ENCODE measurements at regions not wholly inside any gene's neighbourhood (a gene's known extent, or its start where the extent isn't known, plus 50 kb on each side); places are given as distances from the start of the nearest gene placed in this dataset.

DNA sequence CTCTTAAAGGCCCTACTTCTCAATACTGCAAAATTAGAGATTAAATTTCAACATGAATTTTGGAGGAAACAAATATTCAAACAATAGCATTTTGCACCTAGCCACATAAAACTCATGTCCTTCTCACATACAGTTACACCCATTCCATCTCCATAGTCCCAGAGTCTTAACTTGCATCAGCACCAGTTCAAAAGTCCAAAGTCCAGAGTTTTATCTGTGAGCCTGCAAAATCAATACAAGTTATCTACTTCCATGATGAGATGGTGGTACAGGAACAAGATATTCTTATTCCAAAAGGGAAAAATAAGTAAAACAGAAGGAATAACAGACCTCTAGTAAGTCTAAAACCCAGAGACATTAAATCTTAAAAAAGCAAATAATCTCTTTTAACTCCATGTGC is 686.0 kb upstream of the ADGRL4 start:
- DNase-seq (ENCODE audit: low spot score): no peak

DNA sequence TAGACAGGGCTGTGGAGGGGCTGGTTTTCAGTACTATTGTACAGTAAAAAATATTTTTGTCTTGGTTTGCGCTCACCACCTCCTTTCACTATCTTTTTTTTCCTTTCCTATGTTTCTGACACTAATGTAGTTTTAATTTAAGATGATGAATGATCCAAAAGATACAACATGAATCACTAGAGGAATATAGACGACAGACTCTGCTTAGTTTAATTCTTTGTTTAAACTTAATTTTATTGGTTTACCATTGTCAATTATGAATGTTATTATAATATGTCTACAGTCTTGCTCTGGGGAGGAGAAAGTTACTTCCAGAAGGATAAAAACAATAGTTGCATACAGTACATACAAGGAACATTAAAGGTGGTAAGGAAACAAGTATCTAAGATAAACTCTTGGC is 682.4 kb upstream of the ADGRL4 start:
- DNase-seq (ENCODE audit: low spot score): no peak

DNA sequence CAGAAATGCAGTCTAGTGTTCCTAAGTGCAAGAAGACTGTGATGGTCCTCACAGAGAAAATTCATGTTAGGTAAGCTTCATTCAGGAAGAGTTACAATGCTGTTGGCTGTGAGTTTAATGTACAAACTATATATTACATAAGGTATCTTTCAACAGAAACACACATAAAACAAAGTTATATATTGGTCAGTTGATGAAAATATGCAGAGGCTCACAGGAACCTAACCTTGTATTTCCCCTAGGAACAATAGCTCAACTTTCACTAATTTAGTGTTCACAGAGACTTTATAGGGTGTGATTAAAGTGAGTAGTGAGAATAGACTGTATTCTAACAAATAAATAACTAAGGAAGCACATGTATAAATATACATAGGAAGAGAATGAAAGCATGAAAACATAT is 676.9 kb upstream of the ADGRL4 start:
- DNase-seq (ENCODE audit: low spot score): no peak

DNA sequence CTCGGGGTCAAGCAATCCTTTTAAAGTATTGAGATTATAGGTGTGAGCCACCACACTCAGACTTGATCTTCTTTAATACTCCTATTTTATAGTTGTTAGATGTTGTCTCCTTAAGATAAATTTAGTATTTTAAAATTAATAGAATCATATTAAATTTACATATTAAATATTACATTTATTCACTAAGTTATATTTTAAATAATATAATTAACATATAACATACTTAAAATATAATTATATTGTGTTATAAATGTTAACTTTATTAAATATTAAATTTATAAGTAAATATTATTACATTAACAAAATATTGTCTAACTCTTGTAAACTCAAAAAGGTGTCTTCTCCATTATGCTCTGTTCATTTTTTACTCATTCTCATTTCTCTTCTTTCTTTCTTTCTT is 675.9 kb upstream of the ADGRL4 start:
- DNase-seq (ENCODE audit: low spot score): no peak

DNA sequence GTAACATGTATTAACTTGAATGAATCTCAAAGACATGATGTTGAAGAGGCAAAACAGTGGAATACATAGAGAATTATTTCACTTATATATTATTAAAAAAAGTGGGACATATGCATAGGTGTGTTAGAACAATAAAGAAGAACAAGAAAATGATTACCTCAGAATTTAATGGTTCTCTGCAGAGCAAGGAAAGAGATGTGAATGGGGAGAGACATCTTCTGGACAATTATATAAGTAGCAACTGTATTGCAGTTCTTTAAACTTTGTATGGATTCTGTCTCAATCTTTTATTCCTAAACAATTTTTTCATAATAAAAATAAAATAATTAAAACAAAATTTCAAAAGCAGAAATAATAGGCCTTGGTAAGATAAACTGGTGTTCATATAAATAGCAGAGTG is 674.9 kb upstream of the ADGRL4 start:
- no peak for DNase-seq (ENCODE audit: low spot score)

DNA sequence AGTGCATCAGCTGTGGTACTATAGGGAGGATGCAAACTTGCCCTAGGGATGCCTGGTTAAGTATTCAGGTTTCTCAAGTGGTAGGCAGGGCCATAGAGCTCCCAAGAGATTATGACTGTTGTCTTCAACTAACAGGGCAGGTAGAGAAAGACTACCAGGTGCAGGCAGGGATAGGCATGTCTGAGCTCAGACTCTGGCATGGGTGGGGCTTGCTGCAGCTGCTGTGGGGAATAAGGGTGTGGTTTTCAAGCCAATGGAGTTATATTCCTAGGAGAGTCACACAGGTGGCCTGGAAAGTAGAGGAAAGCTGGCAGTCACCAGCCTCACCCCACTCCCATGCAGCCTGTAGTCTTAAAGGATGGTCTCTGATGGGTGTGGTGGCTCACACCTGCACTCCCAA is 673.4 kb upstream of the ADGRL4 start:
- DNase-seq (ENCODE audit: low spot score): no peak

DNA sequence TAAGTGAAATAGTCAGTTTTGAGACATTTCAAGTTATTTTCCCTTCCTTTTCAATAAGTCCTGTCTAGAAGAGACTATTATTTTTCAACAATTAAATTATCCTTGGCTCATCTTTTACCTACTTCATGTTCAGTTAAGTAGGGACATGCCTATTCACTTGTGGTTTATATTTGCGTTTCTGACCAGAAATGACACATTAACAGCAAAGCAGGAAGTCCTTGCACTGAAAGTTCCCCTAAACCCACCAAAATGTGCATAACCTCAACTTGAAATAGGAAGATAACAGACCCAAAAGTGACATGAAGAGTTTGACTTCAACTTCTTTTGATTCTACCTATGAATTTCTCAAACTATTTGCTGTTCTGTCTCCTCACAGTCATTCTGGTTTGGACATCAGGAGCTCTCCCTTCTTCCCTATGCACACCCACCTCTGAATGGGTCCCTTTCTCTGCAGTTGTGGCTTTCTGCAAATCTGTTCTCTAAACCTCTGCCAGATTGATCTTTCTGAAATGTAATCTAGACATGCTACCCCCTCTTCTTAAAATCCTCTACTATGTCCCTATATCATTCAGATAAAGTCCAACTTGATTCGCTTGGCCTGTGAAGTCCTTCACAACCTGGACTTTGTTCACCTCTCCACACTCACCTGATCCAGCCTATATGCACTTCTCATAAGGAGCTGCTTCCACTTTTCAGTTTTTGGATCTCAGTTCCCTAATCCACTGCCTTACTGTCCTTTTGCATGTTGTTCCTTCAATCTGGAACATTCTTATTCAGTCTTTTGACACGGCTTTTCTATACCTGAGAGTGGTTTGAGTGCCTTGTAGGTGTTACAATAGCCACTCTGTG is 661.5 kb upstream of the ADGRL4 start:
- no peak for DNase-seq (ENCODE audit: low spot score)

DNA sequence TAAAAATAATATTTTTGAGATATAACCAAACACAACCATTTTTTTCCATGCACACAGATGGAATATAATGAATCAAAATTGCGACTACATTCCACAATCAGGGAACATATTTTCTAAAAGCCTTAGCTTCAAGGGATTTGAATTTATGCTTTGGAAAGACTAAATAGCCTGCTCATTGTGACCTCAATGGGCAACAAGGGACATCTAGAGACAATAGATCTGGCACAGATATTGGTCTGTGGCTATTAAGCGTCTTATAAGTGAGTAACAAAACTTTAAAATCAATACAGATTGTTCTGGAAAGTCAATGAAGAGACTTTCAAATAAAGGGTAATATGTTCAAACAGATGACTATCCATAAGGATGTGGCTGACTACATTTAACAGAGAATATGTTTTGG is 660.6 kb upstream of the ADGRL4 start:
- no peak for DNase-seq (ENCODE audit: low spot score)

DNA sequence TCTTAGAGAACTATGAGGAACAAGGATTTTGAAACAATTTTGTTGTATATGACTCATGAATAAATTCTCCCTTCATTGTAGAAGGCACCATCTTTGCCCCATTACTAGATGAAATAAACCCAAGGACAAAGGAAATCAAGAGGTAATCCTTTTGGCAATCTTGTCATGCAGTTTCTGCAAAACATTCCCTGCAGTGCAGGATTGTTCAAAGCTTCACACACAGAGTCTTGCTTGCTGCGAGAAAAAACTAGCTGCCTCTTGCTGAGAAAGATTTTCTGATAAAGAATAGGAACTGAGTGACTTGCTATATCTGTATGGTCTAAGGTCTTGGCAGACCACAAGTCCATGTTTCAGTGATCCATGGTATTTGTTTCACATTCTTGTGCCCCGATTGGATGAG is 657.4 kb upstream of the ADGRL4 start:
- DNase-seq (ENCODE audit: low spot score): no peak

DNA sequence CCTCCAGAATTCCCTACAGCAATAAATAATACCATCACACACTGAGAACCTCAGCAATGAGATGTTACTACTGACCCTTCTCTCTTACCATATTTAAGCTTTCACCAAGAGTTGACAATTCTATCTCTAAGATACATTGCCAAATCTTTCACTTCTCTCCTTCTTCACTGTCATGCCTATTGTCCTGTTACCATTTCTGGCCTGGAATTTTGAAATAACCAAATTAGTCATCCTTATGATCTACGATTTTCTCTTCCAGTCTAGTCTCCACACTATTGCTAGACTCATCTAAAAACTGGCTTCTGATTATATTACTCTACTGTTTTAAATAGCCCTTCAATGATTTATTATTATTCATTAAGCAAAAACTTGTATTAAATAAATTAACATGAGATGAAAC is 656.1 kb upstream of the ADGRL4 start:
- DNase-seq (ENCODE audit: low spot score): no peak

DNA sequence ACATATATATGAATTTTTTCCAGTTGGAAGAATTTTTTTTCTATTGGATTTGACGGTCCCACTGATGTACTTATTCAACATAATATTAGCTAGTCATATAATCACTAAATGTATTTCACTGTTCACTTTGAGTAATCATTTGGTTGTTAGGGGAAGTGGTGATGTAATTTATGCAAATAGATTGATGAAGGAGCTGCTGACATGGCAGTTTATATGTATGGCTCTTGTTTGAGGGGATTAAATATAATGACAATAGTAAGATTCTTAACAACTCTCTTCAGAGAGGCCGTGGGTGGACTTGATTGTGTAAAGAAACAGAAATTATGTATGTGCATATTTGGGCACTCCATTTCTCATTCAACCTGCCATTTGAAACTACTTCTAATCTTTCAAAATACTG is 653.6 kb upstream of the ADGRL4 start:
- DNase-seq (ENCODE audit: low spot score): no peak

DNA sequence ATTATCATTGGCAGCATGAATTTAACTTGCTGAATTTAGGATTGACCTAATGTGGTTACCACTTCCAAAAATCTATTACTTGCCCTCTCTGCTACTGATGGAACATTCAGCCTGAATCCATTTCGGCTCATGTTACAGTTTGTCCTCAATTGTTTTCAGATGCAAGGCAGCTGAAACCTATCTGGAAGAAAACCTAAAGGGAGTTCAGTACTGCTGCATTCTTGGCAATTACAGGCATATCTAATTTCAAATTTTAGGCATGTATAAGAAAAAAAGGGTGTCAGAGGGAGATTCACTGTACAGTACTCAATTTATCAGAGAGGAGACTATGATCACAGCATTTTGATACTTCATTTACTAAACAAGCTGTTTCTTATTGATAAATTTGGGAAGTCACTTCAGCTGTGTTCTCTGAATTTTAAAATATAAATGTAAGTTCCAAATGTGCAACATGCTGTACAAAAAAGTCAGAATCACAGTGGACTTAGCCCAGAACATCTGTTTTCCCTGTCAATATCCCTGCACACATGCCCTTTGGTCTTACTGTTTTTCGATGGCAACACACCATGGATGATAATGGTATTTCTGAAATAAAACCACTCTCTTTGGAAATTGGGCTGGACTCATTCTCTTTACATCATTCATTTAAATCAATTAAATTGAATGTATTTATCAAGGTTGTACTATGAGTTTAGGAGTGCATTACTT is 651.6 kb upstream of the ADGRL4 start:
- no peak for DNase-seq (ENCODE audit: low spot score)

DNA sequence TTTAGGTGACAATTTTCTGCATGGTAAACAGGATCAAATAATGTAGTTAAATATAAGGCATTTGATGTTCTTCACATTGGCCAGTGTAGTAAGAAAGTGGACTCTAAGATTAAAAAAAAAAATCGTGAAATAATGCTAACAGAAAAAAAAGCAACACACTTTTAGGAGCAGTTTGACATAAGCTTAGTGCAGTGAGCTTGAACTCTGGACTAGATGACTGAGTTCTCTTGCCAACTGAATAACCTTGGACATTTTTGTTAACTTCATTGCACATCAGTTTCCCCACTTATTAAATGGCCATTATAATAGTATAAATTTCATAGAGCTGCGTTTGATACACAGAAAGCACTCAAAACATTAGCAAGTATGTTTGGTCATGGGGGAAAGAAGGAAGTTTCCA is 649.3 kb upstream of the ADGRL4 start:
- DNase-seq (ENCODE audit: low spot score): no peak

DNA sequence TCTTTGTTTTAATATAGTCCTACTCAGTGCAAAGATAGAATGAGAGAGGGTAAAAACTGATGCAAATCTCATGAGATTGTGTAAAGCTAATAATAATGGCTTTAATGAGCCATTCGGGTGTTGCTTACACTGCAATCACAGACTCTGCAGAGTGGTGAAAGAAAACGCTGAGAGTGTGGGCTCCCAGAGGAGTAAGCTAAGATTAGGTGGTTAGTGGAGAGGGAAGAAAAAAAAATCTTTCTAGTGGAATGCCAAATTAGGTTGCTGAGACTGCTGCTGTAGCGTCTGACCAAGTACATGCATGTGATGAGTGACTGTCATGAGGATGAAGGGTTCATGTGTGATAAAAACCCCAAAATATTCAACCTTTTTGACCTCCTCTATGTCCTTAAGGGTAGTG is 645.9 kb upstream of the ADGRL4 start:
- no peak for DNase-seq (ENCODE audit: low spot score)

DNA sequence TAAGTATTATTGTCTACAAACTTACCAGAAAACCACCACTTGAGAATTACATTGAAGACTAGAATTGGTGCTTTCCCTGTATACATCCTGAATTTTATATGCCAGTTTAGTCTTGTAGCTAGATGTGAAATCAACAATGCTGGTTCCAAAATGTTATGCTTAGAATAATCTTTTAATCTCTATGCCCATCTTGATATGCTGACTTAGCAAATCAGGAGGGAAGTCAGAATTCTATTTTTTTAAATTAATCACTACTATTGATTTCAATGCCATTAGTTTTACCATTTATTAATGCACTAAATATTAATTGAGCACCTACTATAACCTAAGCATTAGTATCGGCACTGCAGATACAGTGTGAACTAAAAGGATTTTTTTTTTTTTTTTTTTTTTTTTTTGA is 641.6 kb upstream of the ADGRL4 start:
- DNase-seq (ENCODE audit: low spot score): no peak

DNA sequence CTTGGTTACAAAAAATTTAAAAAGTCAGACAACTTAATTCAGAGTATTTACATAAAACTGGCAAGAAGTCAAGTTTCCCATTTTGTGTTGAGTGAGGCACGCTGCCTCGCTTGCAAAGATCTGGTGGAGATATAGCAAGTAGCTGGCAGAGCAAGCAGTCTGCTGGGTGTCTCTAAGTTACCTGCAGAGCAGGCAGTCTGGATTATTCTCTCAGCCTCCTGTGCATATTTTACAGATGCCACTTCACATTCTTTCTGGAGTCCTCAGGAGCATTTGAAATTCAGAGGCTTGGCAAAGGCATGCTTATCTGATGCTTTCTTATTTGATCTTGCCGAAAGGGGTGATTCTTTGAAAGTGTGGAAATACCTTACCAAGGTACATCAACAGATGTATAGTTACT is 640.4 kb upstream of the ADGRL4 start:
- DNase-seq (ENCODE audit: low spot score): no peak

DNA sequence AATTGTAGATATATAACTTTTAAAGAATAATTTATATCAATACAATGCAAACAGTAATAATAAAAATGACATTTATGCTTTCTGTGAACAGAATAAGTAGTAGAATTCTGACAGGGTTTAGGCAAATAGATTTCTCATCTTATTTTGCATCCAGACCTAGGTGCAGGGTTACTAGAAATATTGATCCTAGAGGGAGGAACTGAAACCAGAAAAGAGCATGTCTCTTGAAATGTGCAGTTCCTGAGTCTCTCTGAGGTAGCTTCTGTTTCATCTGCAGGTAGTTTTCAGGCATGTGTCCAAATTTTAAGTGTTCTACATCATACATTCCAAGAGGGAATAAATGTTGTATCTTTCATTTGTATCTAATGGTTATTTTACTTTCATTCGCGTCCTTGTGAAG is 631.9 kb upstream of the ADGRL4 start:
- no peak for DNase-seq (ENCODE audit: low spot score)

DNA sequence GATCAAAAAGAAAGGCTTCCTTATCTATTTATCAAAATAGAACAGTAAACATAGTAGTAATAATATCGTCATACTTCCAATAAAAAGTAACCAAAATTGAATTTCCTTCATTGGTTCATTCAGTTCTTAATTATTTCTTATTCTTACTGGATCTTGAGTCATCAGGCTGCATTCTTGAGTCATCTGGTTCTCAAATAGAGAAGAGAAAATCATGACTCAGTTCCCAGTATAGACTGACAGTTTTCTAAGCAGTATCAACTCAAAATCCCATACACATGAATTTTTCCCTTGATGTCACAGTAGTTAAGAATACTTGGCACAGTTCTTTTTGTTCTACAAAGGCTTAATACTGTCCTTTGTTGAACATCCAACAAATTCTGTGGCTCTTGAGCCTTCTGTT is 626.9 kb upstream of the ADGRL4 start:
- no peak for DNase-seq (ENCODE audit: low spot score)

DNA sequence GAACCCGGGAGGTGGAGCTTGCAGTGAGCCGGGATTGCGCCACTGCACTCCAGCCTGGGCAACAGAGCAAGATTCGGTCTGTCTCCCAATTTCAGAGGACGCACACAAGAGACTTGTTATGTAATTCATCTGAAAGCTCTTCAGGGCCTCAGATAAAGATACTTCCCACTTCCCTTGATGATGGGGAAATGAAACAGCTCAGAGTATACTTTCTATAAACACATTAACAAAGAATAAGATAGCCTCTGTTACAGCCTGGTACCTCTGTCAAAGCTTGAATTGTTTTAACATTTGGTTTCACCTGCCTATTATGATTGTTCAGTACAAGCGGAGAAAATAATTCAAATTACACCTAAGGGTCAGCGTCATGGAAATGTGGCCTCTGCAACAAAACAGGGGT is 622.9 kb upstream of the ADGRL4 start:
- no peak for DNase-seq (ENCODE audit: low spot score)

DNA sequence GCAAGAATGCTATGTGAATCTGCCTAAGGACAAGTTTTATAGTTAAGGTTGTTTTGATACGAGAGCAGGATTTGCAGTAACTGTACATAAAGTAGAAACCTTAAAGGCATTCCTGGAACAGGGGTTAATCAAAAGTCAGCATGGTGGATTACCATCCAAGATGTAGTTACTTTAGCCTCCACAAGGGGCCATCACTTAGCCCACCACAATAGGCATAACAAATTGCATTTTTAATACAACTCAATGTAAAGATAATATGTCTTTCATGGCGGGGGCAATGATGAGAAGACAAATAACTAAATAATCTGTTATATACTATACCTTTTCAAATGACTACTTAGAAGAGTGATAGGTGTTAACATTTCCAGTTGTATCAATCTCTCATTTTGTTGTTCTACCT is 611.2 kb upstream of the ADGRL4 start:
- DNase-seq (ENCODE audit: low spot score): no peak

DNA sequence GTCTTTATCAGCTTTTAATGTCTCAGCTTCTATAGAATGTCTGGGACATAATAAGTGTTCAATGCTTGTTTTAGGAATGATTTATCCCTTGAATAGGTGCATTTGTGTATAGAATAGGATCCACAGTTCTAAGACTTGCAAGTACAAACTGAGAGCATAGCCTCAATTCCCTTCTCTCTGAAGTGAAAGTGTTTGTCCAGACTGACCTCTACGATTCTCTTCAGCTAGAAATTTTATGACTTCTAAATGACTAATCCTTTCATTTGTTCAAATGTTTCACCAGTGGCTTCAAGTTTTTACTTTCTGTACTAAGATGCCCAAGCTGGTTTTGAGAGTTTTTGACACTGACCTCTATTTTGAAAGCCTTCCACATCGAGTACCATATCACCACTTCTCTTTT is 608.2 kb upstream of the ADGRL4 start:
- DNase-seq (ENCODE audit: low spot score): no peak

DNA sequence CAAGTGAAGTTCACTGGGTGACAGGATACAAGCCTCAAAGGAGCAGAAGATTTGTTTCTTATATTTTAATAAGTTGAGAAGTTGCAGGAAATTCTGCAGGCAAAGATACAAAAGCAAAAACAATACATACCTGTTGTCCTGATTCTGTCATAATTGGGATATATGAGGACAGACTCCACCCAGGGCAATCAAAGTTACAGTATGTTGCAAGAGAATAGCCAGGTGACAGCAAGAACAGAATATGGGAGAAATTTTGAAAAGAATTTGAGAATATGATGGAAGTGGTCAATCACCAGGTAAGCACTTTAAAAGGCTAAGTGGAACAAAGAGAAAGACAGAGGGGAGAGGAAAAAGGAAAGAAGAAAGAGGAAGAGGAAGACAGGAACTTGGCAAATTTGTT is 607.6 kb upstream of the ADGRL4 start:
- DNase-seq (ENCODE audit: low spot score): no peak

DNA sequence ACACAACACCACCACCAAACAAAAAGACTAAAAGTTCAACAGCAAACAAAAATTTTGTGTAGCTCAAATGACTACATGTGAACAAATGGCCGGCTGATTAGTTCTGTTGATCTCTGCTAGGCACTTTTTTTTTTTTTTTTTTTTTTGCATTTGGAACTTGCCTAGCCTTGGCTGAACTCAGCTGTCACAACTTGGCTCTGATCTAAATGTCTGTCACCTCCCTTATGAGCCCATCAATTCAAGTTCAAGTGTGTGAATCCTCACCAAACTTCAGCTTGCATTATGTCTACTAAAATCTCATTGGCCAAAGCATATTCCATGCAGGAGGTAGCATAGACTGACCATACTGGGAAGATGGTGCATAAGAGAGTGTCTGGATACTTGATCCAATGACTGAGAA is 606.5 kb upstream of the ADGRL4 start:
- DNase-seq (ENCODE audit: low spot score): no peak
